ENCODE measurements at regions not wholly inside any gene's neighbourhood (a gene's known extent, or its start where the extent isn't known, plus 50 kb on each side); places are given as distances from the start of the nearest gene placed in this dataset.

- ChIA-PET CTCF (no interaction called here), POLR2A (no interaction called here)
- TF ChIP-seq, protein P1, sequence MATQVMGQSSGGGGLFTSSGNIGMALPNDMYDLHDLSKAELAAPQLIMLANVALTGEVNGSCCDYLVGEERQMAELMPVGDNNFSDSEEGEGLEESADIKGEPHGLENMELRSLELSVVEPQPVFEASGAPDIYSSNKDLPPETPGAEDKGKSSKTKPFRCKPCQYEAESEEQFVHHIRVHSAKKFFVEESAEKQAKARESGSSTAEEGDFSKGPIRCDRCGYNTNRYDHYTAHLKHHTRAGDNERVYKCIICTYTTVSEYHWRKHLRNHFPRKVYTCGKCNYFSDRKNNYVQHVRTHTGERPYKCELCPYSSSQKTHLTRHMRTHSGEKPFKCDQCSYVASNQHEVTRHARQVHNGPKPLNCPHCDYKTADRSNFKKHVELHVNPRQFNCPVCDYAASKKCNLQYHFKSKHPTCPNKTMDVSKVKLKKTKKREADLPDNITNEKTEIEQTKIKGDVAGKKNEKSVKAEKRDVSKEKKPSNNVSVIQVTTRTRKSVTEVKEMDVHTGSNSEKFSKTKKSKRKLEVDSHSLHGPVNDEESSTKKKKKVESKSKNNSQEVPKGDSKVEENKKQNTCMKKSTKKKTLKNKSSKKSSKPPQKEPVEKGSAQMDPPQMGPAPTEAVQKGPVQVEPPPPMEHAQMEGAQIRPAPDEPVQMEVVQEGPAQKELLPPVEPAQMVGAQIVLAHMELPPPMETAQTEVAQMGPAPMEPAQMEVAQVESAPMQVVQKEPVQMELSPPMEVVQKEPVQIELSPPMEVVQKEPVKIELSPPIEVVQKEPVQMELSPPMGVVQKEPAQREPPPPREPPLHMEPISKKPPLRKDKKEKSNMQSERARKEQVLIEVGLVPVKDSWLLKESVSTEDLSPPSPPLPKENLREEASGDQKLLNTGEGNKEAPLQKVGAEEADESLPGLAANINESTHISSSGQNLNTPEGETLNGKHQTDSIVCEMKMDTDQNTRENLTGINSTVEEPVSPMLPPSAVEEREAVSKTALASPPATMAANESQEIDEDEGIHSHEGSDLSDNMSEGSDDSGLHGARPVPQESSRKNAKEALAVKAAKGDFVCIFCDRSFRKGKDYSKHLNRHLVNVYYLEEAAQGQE (IDR thresholded peaks at IDR 0.05; ENCODE audit: insufficient read depth in 1 of 2, low read depth in 2 of 2, low read length in 1 of 2) = no peak
- TF ChIP-seq, protein P2, sequence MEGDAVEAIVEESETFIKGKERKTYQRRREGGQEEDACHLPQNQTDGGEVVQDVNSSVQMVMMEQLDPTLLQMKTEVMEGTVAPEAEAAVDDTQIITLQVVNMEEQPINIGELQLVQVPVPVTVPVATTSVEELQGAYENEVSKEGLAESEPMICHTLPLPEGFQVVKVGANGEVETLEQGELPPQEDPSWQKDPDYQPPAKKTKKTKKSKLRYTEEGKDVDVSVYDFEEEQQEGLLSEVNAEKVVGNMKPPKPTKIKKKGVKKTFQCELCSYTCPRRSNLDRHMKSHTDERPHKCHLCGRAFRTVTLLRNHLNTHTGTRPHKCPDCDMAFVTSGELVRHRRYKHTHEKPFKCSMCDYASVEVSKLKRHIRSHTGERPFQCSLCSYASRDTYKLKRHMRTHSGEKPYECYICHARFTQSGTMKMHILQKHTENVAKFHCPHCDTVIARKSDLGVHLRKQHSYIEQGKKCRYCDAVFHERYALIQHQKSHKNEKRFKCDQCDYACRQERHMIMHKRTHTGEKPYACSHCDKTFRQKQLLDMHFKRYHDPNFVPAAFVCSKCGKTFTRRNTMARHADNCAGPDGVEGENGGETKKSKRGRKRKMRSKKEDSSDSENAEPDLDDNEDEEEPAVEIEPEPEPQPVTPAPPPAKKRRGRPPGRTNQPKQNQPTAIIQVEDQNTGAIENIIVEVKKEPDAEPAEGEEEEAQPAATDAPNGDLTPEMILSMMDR (IDR thresholded peaks at IDR 0.05) = no peak
- no peak for TF ChIP-seq TCF7L2 (IDR thresholded peaks at IDR 0.05; ENCODE audit: low read depth, low read length)
- TF ChIP-seq SIN3A (IDR thresholded peaks at IDR 0.05; ENCODE audit: borderline replicate concordance, insufficient read depth, low read depth, low read length) = no peak
- TF ChIP-seq POLR2AphosphoS5 (IDR thresholded peaks at IDR 0.05; ENCODE audit: low read depth, low read length) = no peak
- Histone ChIP-seq H3K4me3 (ENCODE audit: low read depth in 2 of 2, low read length in 2 of 2) (no peak overlapping the region), H3K36me3 (ENCODE audit: control insufficient read depth, insufficient read depth, low read length) (no peaks in the 10 kb centered on the region), H3K27ac (ENCODE audit: low read length) (no peak overlapping the region), H3K27me3 (ENCODE audit: control insufficient read depth, insufficient read depth, low read length) (peaks cover 13% of the 10 kb centered on the region; the same call in 1 of the 2 replicates), H3K9me3 (ENCODE audit: control insufficient read depth, insufficient read depth, low read depth, low read length) (no peaks in the 10 kb centered on the region), H3K4me1 (ENCODE audit: control insufficient read depth, insufficient read depth, low read length) (no peaks in the 10 kb centered on the region)
- in situ Hi-C loops (cut with HindIII; ENCODE audit: low pct_unique_long_range_greater_than_20kb, low sequenced_read_pairs) = no loop called here
- ATAC-seq = no peak
- intact Hi-C loops (cut with micrococcal nuclease; ENCODE audit: unreplicated experiment) = no loop called here
- no TSS peak for BruUV-seq (replicated peaks)
- DNase-seq (ENCODE audit: low read depth, low spot score) = no peak
These were observed 183.4 kb downstream of the ENGASE start for GRCh38 chr17:79258041-79258440.

DNA sequence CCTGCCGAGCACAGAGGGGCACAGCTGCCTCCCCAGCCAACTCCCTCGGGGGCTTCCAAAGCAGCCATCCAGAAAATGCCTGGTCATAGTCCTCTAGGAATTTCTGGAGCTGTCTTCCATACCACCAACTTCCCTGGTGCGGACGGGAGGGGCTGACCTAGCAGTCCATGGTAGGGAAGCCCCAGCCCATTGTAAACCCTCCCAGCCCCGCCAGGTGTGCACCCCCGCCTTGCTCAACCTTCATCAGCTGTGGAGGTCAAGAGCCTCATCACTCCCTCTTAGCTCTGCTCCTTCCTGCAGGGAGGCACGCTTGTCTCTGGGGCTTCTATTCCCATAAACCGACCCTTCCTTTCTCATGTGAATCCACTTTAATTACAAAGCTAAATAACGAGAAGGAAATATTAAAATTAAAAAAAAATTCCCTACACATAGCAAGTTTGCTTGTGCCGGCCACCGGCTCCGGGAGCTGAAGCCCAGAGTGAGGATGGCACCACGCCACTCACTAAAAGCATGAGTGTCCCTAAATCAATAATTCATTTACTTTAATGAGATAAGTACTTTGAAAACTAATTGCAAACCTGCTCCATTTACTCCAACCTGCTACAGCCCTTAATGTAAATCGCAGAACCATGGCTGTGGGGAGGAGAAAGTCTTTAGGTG lies 181.4 kb downstream of the ENGASE start:
- Histone ChIP-seq H3K4me1 (ENCODE audit: control insufficient read depth, insufficient read depth, low read length) (no peaks in the 10 kb centered on the region), H3K27me3 (ENCODE audit: control insufficient read depth, insufficient read depth, low read length) (peaks cover 26% of the 10 kb centered on the region; the same call in 1 of the 2 replicates), H3K9me3 (ENCODE audit: control insufficient read depth, insufficient read depth, low read depth, low read length) (no peaks in the 10 kb centered on the region), H3K4me3 (ENCODE audit: low read depth in 2 of 2, low read length in 2 of 2) (no peak overlapping the region), H3K27ac (ENCODE audit: low read length) (no peak overlapping the region), H3K36me3 (ENCODE audit: control insufficient read depth, insufficient read depth, low read length) (no peaks in the 10 kb centered on the region; the same call in 1 of the 2 replicates)
- in situ Hi-C loops (cut with HindIII; ENCODE audit: low pct_unique_long_range_greater_than_20kb, low sequenced_read_pairs) = no loop called here
- ChIA-PET CTCF (interaction anchor here (0.5 kb wide), 1 partner anchor 181 kb away, joined by 4 read pairs; the partner anchor contains the start of gene ENGASE), POLR2A (no interaction called here)
- ATAC-seq = no peak
- no peak for DNase-seq (ENCODE audit: low read depth, low spot score)
- intact Hi-C loops (cut with micrococcal nuclease; ENCODE audit: unreplicated experiment) = no loop called here
- no peak for TF ChIP-seq SIN3A (IDR thresholded peaks at IDR 0.05; ENCODE audit: borderline replicate concordance, insufficient read depth, low read depth, low read length)
- TF ChIP-seq, protein P1 (IDR thresholded peaks at IDR 0.05; ENCODE audit: insufficient read depth in 1 of 2, low read depth in 2 of 2, low read length in 1 of 2) = no peak
- TF ChIP-seq TCF7L2 (IDR thresholded peaks at IDR 0.05; ENCODE audit: low read depth, low read length) = no peak
- TF ChIP-seq, protein P2 (IDR thresholded peaks at IDR 0.05) = no peak
- TF ChIP-seq POLR2AphosphoS5 (IDR thresholded peaks at IDR 0.05; ENCODE audit: low read depth, low read length) = no peak
- BruUV-seq (replicated peaks) = no TSS peak
